NCI-H1694 (cell line): ENCODE measurements at regions not wholly inside any gene's neighbourhood (a gene's known extent, or its start where the extent isn't known, plus 50 kb on each side); places are given as distances from the start of the nearest gene placed in this dataset.

ENCODE experiments used
- DNase-seq: peaks from one replicate; lab custom pipeline; 2025; lab: John Stamatoyannopoulos, UW

DNA sequence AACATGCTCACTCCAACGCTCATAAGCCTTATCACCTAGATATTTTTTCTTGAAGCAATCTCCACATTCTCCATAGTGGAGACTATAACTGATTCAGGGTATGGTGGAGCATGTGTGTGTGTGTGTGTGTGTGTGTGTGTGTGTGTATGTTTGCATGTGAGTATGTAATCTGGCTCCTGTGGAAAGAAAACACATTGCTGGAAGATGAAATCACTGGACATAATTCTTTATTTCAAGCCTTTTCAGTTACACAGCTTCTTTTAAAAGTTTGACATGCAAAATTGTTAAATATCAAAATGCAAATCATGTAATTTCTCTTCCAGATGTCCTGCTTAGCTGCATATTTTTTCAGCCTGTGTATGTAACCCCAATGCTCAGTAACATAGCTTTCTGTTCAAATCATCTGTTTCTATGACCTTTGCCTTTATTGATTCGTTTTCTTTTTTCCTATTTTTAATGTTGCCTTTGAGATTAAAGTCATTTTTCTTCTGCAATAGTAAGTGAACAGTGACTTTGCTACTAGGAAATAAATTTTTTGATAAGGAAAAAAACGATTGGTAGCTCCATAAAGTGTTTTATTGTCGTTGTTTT, 80.5 kb upstream of the BTG1 start:
- DNase-seq: no peak

GRCh38 chr12:92224685-92225331, 79.2 kb upstream of the BTG1 start:
- no peak for DNase-seq

- no peak for DNase-seq
These were observed 77.8 kb upstream of the BTG1 start for GRCh38 chr12:92223481-92223880.

GRCh38 chr12:92221656-92222315, 76.1 kb upstream of the BTG1 start:
- DNase-seq: no peak

- DNase-seq: no peak
These were observed 72.9 kb upstream of the BTG1 start for GRCh38 chr12:92218394-92219077.

GRCh38 chr12:92216092-92216491, 70.4 kb upstream of the BTG1 start:
- DNase-seq: no peak

DNA sequence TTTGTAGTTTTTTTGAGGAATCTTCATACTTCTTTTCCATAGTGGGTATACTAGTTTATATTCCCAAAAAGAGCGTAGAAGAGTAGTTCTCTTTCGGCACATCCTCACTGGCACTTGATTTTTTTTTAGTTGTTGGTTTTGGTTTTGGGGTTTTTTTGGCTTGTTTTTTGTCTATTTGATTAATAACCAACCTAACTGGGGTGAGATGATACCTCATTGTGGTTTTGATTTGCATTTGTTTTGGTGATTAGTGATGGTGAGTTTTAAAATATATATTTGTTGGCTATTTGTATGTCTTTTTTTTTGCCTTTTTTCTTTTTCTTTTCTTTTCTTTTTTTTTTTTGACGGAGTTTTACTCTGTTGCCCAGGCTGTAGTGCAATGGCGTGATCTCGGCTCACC, 69.7 kb upstream of the BTG1 start:
- DNase-seq: no peak

GRCh38 chr12:92213166-92213565, 67.5 kb upstream of the BTG1 start:
- DNase-seq: no peak

- no peak for DNase-seq
These were observed 64.4 kb upstream of the BTG1 start for GRCh38 chr12:92210071-92210470.

DNA sequence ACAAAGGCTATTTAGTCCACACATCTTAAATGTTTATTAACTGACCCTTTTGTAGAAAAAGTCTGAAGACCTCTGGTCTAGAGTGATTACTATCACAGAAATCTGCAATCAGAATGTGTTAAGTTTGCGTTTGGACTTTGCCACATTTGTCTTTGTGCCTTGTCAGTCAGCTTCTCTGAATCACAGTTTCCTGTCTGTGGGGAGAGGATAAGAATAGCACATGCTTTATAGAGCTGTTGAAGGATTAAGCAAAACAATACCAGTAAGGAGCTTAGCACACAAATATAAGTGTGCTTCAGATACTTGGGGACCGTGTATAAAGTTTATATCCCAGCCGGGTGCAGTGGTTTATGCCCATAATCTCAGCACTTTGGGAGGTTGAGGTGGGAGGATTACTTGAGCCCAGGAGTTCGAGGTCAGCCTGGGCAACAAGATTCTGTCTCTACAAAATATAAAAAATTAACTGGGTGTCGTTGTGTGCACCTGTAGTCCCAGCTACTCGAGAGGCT, 63.0 kb upstream of the BTG1 start:
- no peak for DNase-seq

DNA sequence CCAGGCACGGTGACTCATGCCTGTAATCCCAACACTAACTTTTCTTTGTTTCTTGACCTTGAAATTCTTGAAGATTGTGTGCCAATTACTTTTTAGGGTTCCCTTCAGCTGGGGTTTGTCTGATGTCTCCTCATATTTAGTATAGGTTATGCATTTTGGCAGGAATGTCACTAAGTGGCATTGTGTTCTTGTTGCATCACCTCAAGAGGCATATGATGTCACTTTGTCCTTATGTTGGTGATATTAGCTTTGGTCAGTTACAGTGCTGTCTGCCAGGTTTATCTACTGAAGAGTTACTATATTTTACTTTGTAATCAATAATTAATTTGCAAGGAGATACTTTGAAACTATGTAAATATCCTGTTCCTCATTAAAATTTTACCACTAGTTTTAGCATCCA, 61.0 kb upstream of the BTG1 start:
- no peak for DNase-seq

DNA sequence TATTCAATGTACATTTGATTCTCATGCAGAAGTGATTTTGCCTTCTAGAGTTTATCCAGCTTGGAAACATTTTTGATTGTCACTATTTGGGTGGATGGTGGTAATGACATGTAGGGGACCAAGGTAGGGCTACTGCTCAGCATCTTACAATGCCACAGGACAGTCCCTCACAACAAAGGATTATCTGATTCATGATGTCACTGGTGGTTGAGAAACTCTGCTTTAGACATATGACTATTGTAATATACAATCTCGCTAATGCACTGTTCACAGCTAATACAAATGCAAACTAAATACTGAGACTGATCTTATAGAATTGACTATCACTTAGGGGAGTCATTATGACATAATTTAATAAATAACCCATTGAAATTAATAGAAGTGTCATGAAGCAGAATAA, 60.4 kb upstream of the BTG1 start:
- no peak for DNase-seq

GRCh38 chr12:92199819-92200576, 54.4 kb upstream of the BTG1 start:
- no peak for DNase-seq

DNA sequence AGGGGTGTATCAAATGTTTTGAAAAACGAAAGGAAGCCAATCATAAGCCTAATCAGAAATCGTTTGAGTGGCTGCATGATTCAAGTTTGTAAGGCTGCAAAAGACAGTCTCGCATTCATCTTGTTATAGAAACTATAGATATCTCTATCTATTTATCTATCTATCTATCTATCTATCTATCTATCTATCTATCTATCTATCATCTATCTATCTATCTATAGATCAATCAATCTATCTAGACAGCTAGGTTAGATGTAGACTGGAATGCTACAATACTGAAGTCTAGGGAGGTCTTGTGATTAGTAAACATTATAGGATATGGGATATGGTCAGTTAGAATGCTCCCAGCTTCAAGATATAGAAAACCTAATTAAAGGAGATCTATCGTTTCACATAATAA, 52.2 kb upstream of the BTG1 start:
- no peak for DNase-seq

DNA sequence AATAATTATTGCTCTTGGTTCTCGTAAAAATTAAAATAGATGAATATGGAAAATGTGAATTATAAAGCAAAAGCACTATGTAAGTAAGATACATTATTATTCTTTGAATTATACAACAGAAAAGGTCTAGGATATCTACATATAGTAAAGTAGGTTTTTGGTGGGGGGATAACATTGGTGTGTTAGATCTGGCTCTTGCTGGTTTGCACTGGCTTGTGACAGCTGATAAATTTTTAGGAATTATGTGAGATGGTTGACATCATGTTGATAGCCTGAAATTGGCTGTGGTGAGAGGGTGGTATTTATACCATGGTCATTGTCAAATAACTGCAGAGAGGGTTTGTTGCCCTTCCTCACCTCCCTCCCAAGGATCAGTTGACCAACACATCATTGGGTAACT, 50.7 kb upstream of the BTG1 start:
- DNase-seq: no peak
